K562 (cell line): ENCODE measurements at regions not wholly inside any gene's neighbourhood (a gene's known extent, or its start where the extent isn't known, plus 50 kb on each side); places are given as distances from the start of the nearest gene placed in this dataset.

Experiments
- ATAC-seq: fragments of 200-7000 bp; cut with Tn5 transposase; 3 replicates; pipeline ENCODE4 v1.9.1; 2020; ENCODE audit warnings: moderate library complexity
- BruUV-seq: library from RNA; stranded (reverse); fragments of 400-500 nt; replicated peaks from 2 replicates; lab custom pipeline; 2021; lab: Mats Ljungman, UMichigan
- CTCF ChIA-PET: fragments of 300-600 bp; formaldehyde crosslinking; extraction: SDS; loops from one replicate; lab custom pipeline; 2021; ENCODE audit warnings: low intra/inter-chr PET ratio; lab: Yijun Ruan, JAX
- POLR2A ChIA-PET: fragments of 300-600, 350-650 bp; sonication (Branson Sonifier 250); formaldehyde crosslinking; extraction: SDS; loops from one replicate; lab custom pipeline; 2021; ENCODE audit warnings: antibody characterized with exemption, inconsistent platforms; lab: Yijun Ruan, JAX
- DNase-seq, 4 experiments: peaks; one replicate each; pipeline versions ENCODE4 v3.0.0 to v3.0.0-alpha.2; 2011 to 2018; ENCODE audit warnings: low spot score in 3 of 4, mixed read lengths in 3 of 4; ENCODE audit errors: extremely low read depth in 1 of 4
- FAIRE-seq: peaks from 2 replicates; lab custom pipeline; 2011; peaks lifted over from hg19 to GRCh38; lab: Jason Lieb, UNC
- H2AFZ ChIP-seq: 2 replicates; pipeline ENCODE4 v1.6.0; 2011; ENCODE audit warnings: low read depth, low read length, control low read depth, inconsistent platforms
- H3K27ac ChIP-seq: fragments of 200-600 bp; 3 replicates; pipeline ENCODE4 v1.8.0; 2011; ENCODE audit warnings: low read depth, mild to moderate bottlenecking, control low read depth, inconsistent platforms, low read length, moderate library complexity, mixed read lengths; ENCODE audit errors: extremely low read depth
- H3K27me3 ChIP-seq, 2 experiments: fragments of 300-600 bp in 1 of 2; 2 replicates in 1 of 2; 3 replicates in 1 of 2; pipeline versions ENCODE4 v1.6.0 to v1.8.0; 2011; ENCODE audit warnings: inconsistent platforms in 2 of 2, low read length in 2 of 2, mild to moderate bottlenecking in 1 of 2, mixed read lengths in 1 of 2, moderate library complexity in 1 of 2; ENCODE audit not compliant: control insufficient read depth in 2 of 2, insufficient read depth in 2 of 2
- H3K36me3 ChIP-seq: fragments of 300-600 bp; 3 replicates; pipeline ENCODE4 v1.8.0; 2011; ENCODE audit warnings: mild to moderate bottlenecking, low read length, inconsistent platforms; ENCODE audit not compliant: control insufficient read depth, insufficient read depth
- H3K4me1 ChIP-seq, 2 experiments: fragments of 200-600 bp in 1 of 2; replicated peaks in 1 of 2; 2 replicates in 1 of 2; 3 replicates in 1 of 2; pipeline versions ENCODE4 v1.5.1 to v1.8.0; 2011; ENCODE audit warnings: inconsistent platforms in 2 of 2, low read length in 2 of 2, mild to moderate bottlenecking in 1 of 2, mixed read lengths in 1 of 2, moderate library complexity in 1 of 2; ENCODE audit not compliant: control insufficient read depth in 2 of 2, insufficient read depth in 2 of 2
- H3K4me2 ChIP-seq: 2 replicates; pipeline ENCODE4 v1.6.1; 2011; ENCODE audit warnings: low read length, control low read depth, inconsistent platforms, mixed read lengths; ENCODE audit not compliant: insufficient read depth
- H3K4me3 ChIP-seq: fragments of 200-600 bp; sonication (generic), shearing (Covaris generic); 2 replicates; pipeline ENCODE4 v1.5.1; 2016; ENCODE audit warnings: control low read depth, inconsistent platforms
- H3K79me2 ChIP-seq: fragments of 200-600 bp; 3 replicates; pipeline ENCODE4 v1.8.0; 2011; ENCODE audit warnings: low read length, inconsistent platforms; ENCODE audit not compliant: control insufficient read depth, insufficient read depth
- H3K9ac ChIP-seq, 2 experiments: 2 replicates each; pipeline versions ENCODE4 v1.6.0 to v1.6.1; 2011; ENCODE audit warnings: low read depth in 2 of 2, low read length in 2 of 2, control low read depth in 1 of 2, inconsistent platforms in 1 of 2, mild to moderate bottlenecking in 1 of 2, mixed read lengths in 1 of 2; ENCODE audit not compliant: insufficient read depth in 1 of 2
- H3K9me1 ChIP-seq: one replicate; pipeline ENCODE4 v1.6.0; 2011; ENCODE audit warnings: inconsistent platforms, mild to moderate bottlenecking, low read length, moderate library complexity; ENCODE audit not compliant: control insufficient read depth, insufficient read depth
- H3K9me3 ChIP-seq: replicated peaks from 2 replicates; pipeline ENCODE4 v1.5.1; 2011; ENCODE audit warnings: low read depth, low read length, inconsistent platforms; ENCODE audit not compliant: control insufficient read depth, insufficient read depth
- H4K20me1 ChIP-seq: replicated peaks from 2 replicates; pipeline ENCODE4 v1.6.1; 2011; ENCODE audit warnings: low read length, inconsistent platforms, mixed read lengths; ENCODE audit not compliant: control insufficient read depth, insufficient read depth
- CBFA2T3 ChIP-seq: fragments of 450-650 bp; IDR thresholded peaks from 2 replicates; pipeline ENCODE4 v1.6.1; 2017
- CUX1 ChIP-seq: fragments of 200-800 bp; sonication (Bioruptor generic); IDR thresholded peaks from 2 replicates; pipeline ENCODE4 v1.6.1; 2016; ENCODE audit warnings: missing genetic modification characterization, missing compliant biosample characterization
- E2F1 ChIP-seq: sonication (generic); formaldehyde crosslinking; IDR thresholded peaks from 2 replicates; pipeline ENCODE4 v1.8.1; 2023; ENCODE audit warnings: mild to moderate bottlenecking, missing genetic modification reagents, moderate library complexity
- ESRRA ChIP-seq: fragments of 450-650 bp; IDR thresholded peaks from 2 replicates; pipeline ENCODE4 v1.6.1; 2014; ENCODE audit warnings: low read depth, mild to moderate bottlenecking, moderate library complexity, borderline replicate concordance
- FUS ChIP-seq: fragments of 200-400 bp; formaldehyde crosslinking; optimal IDR thresholded peaks from 2 replicates; pipeline ENCODE3; 2017; ENCODE audit warnings: low read depth, low read length
- HLTF ChIP-seq: fragments of 450-650 bp; IDR thresholded peaks from 2 replicates; pipeline ENCODE4 v1.6.1; 2016
- HOXB6 ChIP-seq: fragments of 250-450 bp; sonication (Bioruptor Pico); IDR thresholded peaks from 2 replicates; pipeline ENCODE4 v1.5.1; 2022; ENCODE audit warnings: mild to moderate bottlenecking, borderline replicate concordance
- KLF1 ChIP-seq: fragments of 450-650 bp; IDR thresholded peaks from 2 replicates; pipeline ENCODE4 v1.6.1; 2016; ENCODE audit warnings: missing genetic modification characterization, missing compliant biosample characterization
- KLF6 ChIP-seq: fragments of 250-450 bp; sonication (Bioruptor Pico); IDR thresholded peaks from 2 replicates; pipeline ENCODE4 v1.4.0; 2020; ENCODE audit warnings: mild to moderate bottlenecking, moderate library complexity, borderline replicate concordance
- RAD51 ChIP-seq: fragments of 450-650 bp; IDR thresholded peaks from 2 replicates; pipeline ENCODE4 v1.7.1; 2016; ENCODE audit warnings: low read depth, mild to moderate bottlenecking, borderline replicate concordance
- SETDB1 ChIP-seq: IDR thresholded peaks from one replicate; pipeline ENCODE4 v1.6.1; 2012; ENCODE audit warnings: low read length, control low read depth, inconsistent platforms
- STAT5B ChIP-seq: fragments of 250-450 bp; sonication (Bioruptor Pico); IDR thresholded peaks from 2 replicates; pipeline ENCODE4 v1.8.0; 2021; ENCODE audit warnings: mild to moderate bottlenecking, inconsistent platforms
- TAF9B ChIP-seq: fragments of 450-650 bp; IDR thresholded peaks from 2 replicates; pipeline ENCODE4 v1.6.1; 2018; ENCODE audit warnings: mild to moderate bottlenecking; ENCODE audit not compliant: partially characterized antibody
- ZNF165 ChIP-seq: fragments of 250-450 bp; sonication (Bioruptor Pico); IDR thresholded peaks from 2 replicates; pipeline ENCODE4 v1.4.0; 2020; ENCODE audit warnings: borderline replicate concordance
- ZNF354B ChIP-seq: fragments of 250-450 bp; sonication (Bioruptor Pico); IDR thresholded peaks from 2 replicates; pipeline ENCODE4 v1.4.0; 2020
- ZNF398 ChIP-seq: fragments of 250-450 bp; sonication (Bioruptor Pico); IDR thresholded peaks from 2 replicates; pipeline ENCODE4 v1.8.0; 2021; ENCODE audit warnings: moderate library complexity, mild to moderate bottlenecking, inconsistent platforms
- ZSCAN32 ChIP-seq: fragments of 450-650 bp; formaldehyde crosslinking; IDR thresholded peaks from 2 replicates; pipeline ENCODE4 v1.4.0; 2020; ENCODE audit warnings: mild to moderate bottlenecking, moderate library complexity
- WGBS: fragments of 100-300 bp; shearing (Covaris generic); methylation state at CpG from one replicate; pipeline ENCODE4 v1.1.6; 2016; ENCODE audit warnings: low coverage, mixed read lengths; ENCODE audit not compliant: insufficient coverage; ENCODE audit errors: missing lambda C conversion rate; 5-methylcytosine and 5-hydroxymethylcytosine counted together
- in situ Hi-C: fragments of 300-500 bp; cut with MboI; formaldehyde crosslinking; loops from 4 replicates; pipeline ENCODE4 v1.15.0; 2018; ENCODE audit warnings: inconsistent platforms, mixed read lengths
- intact Hi-C: fragments of 100-400 bp; cut with micrococcal nuclease; formaldehyde crosslinking; loops from 2 replicates; pipeline ENCODE4 v1.14.2; 2022

- intact Hi-C loops: loop anchor here (1.0 kb wide), 1 partner anchor 14 kb away; no protein-coding TSS in a partner anchor
- BruUV-seq: no TSS peak
- Histone ChIP-seq H3K36me3 (no peaks in the 10 kb centered on the region), H3K4me2 (peak overlapping the region; percentile 67), H3K9ac (peak overlapping the region in 1 of 2 experiments; percentile 69; a peak in 2 of 4 replicates), H3K9me3 (no peaks in the 10 kb centered on the region), H3K27me3 (no peaks in the 10 kb centered on the region), H3K79me2 (peaks cover 4% of the 10 kb centered on the region; the same call in 1 of the 3 replicates), H3K27ac (peak overlapping the region; percentile 90), H3K4me3 (peak overlapping the region; percentile 24; the same call in 1 of the 2 replicates), H2AFZ (peak overlapping the region; percentile 80), H4K20me1 (no peaks in the 10 kb centered on the region), H3K4me1 (peaks cover 0 to 4% of the 10 kb centered on the region in 2 experiments; a peak in 2 of 5 replicates), H3K9me1 (no peaks in the 10 kb centered on the region)
- in situ Hi-C loops: no loop called here
- ChIA-PET CTCF (no interaction called here), POLR2A (interaction anchor here (0.9 to 1.1 kb wide), 2 partner anchors 14 to 17 kb away, joined by 3 read pairs; no protein-coding TSS in a partner anchor)
- 0% methylated on average over 2 of the region's 2 CpGs for whole genome bisulfite sequencing
- FAIRE-seq (peak; percentile 92), ATAC-seq (peak; percentile 86), DNase-seq (peak; percentile 28 to 91 (median 50))
- TF ChIP-seq RAD51 (no peak), SETDB1 (no peak), ZNF398 (CRISPR knock-in tag) (no peak), HOXB6 (CRISPR knock-in tag) (no peak), CBFA2T3 (peak; percentile 95), ZSCAN32 (CRISPR knock-in tag) (no peak), STAT5B (CRISPR knock-in tag) (no peak), KLF6 (no peak), CUX1 (CRISPR knock-in tag) (no peak), KLF1 (tag) (no peak), FUS (no peak), ZNF354B (CRISPR knock-in tag) (no peak), E2F1 (CRISPR knock-in tag) (no peak), ESRRA (no peak), TAF9B (peak; percentile 80), ZNF165 (no peak), HLTF (no peak)
Observed at GRCh38 chr3:20890111-20890519, 704.1 kb upstream of the SGO1 start.
